ENCODE measurements at regions not wholly inside any gene's neighbourhood (a gene's known extent, or its start where the extent isn't known, plus 50 kb on each side); places are given as distances from the start of the nearest gene placed in this dataset.
"Not testable (repeated sequence)": the region's sequence is repeated elsewhere in the genome, so short reads cannot be mapped to it uniquely, and the experiment has no call there.

DNA sequence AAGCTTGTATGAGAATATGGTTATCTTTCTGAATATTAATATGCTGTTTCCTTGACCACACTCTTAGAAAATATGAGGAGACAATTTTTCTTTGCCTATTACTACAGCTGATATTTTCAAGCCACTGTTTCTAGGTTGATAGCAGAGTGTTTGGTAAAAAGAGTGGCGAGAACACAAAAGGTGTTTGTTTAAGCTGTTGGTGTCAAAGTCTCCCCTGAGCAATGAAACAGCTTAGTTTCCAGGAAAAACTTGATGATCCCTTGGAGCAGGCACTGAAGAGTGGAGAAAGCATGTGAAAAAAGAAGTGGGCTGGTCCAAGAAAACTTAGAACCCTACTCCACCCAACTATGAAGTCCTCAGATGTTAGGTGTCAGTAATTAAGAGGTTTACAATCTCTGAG, 182.7 kb downstream of the TFAP2B start:
- intact Hi-C loops (cut with DNase I), result no loop called here
- Histone ChIP-seq H3K27ac (no peak overlapping the region), H3K9me3 (no peaks in the 10 kb centered on the region), H3K4me1 (no peaks in the 10 kb centered on the region), H3K27me3 (no peaks in the 10 kb centered on the region), H3K4me3 (no peak overlapping the region), H3K36me3 (no peaks in the 10 kb centered on the region)
- DNase-seq (no peak), ATAC-seq (no peak)
- TF ChIP-seq CTCF (IDR thresholded peaks at IDR 0.05) (no peak), POLR2A (IDR thresholded peaks at IDR 0.05) (no peak)
- WGBS, 4 donors, result 65 to 70% (median 67%) methylated on average over 1 of the region's 1 CpG

DNA sequence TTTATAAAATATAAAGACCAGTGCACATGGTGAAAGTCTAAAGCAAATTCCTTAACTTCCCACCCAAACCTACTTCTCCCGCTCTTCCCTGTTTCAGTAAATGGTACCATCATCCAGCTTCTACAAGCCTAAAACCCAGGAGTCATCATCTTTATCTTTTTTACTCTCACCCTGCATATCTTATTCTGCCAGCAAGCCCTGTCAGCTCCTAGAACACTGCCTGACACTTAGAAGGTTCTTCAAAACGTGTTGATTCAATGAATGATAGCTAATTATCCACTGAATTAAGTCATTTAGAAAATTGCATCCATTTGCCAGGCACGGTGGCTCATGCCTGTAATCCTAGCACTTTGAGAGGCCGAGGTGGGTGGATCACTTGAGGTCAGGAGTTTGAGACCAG, 185.7 kb downstream of the TFAP2B start:
- no peak for ATAC-seq
- intact Hi-C loops (cut with DNase I), result no loop called here
- TF ChIP-seq CTCF (IDR thresholded peaks at IDR 0.05) (no peak), POLR2A (IDR thresholded peaks at IDR 0.05) (no peak)
- DNase-seq, result no peak
- WGBS, 4 donors, result 55 to 63% (median 59%) methylated on average over 4 of the region's 4 CpGs
- Histone ChIP-seq H3K9me3 (peaks cover 0 to 4% (median 0%) of the 10 kb centered on the region in 12 donors), H3K27ac (no peak overlapping the region), H3K36me3 (no peaks in the 10 kb centered on the region), H3K4me3 (no peak overlapping the region), H3K27me3 (no peaks in the 10 kb centered on the region), H3K4me1 (no peaks in the 10 kb centered on the region)

- H3K27ac ChIP-seq, result no peak overlapping the region
- H3K36me3 ChIP-seq, result no peaks in the 10 kb centered on the region
- H3K4me1 ChIP-seq, result no peaks in the 10 kb centered on the region
- DNase-seq (no peak), ATAC-seq (no peak)
- H3K9me3 ChIP-seq, result peaks cover 0 to 4% (median 0%) of the 10 kb centered on the region in 12 donors
- intact Hi-C loops (cut with DNase I), result no loop called here
- H3K4me3 ChIP-seq, result no peak overlapping the region
- TF ChIP-seq CTCF (IDR thresholded peaks at IDR 0.05) (no peak), POLR2A (IDR thresholded peaks at IDR 0.05) (no peak)
- no peaks in the 10 kb centered on the region for H3K27me3 ChIP-seq
Observed at GRCh38 chr6:51005779-51006178, 187.1 kb downstream of the TFAP2B start.

DNA sequence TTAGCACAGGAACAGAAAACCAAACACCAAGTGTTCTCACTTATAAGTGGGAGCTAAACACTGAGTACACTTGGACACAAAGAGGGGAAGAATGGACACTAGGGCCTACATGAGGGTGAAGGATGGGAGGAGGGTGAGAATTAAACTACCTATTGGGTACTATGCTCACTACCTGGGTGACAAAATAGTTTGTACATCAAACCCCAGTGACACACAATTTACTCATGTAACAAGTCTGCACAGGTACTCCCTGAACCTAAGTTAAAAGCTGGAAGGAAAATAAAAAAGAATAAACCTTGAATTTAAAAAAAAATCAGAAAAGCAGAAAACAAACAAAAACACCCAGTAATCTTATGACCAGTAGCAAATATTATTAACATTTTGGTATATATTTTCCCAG, 188.6 kb downstream of the TFAP2B start:
- Histone ChIP-seq H3K36me3 (no peaks in the 10 kb centered on the region), H3K9me3 (peaks cover 0 to 4% (median 0%) of the 10 kb centered on the region in 12 donors), H3K4me1 (no peaks in the 10 kb centered on the region), H3K4me3 (no peak overlapping the region), H3K27ac (no peak overlapping the region), H3K27me3 (no peaks in the 10 kb centered on the region)
- DNase-seq, result no peak
- TF ChIP-seq POLR2A (IDR thresholded peaks at IDR 0.05) (no peak), CTCF (IDR thresholded peaks at IDR 0.05) (no peak)
- ATAC-seq, result no peak
- intact Hi-C loops (cut with DNase I), result no loop called here

GRCh38 chr6:51008693-51009092, 190.0 kb downstream of the TFAP2B start:
- H3K36me3 ChIP-seq; H3K4me3 ChIP-seq; H3K9me3 ChIP-seq; H3K4me1 ChIP-seq; H3K27me3 ChIP-seq; DNase-seq; H3K27ac ChIP-seq; intact Hi-C loops (cut with DNase I); ATAC-seq: not testable (repeated sequence)
- 66 to 80% (median 71%) methylated on average over 1 of the region's 1 CpG for WGBS, 4 donors

Data from heart left ventricle (tissue), 16 donors.